ENCODE measurements at regions not wholly inside any gene's neighbourhood (a gene's known extent, or its start where the extent isn't known, plus 50 kb on each side); places are given as distances from the start of the nearest gene placed in this dataset.

DNA sequence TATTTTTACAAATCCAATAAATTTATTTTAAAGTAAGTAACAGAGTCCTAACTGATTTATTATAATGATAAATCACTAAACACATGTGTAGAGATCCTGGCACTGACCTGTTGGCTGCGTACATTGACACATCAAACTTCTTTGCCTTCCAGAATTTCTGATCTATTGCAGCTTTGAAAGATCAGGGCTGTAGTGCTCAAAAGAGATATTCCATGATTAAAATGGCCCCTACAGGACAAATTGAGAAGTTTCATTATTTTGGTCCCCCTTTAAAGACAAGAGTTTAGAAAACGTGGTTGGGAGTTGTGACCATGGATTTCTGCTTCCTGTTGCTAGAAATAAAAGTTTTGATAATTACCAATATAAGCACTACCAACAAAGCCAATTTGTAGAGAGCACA, 87.7 kb upstream of the PDK4 start:
- TF ChIP-seq, protein P1, sequence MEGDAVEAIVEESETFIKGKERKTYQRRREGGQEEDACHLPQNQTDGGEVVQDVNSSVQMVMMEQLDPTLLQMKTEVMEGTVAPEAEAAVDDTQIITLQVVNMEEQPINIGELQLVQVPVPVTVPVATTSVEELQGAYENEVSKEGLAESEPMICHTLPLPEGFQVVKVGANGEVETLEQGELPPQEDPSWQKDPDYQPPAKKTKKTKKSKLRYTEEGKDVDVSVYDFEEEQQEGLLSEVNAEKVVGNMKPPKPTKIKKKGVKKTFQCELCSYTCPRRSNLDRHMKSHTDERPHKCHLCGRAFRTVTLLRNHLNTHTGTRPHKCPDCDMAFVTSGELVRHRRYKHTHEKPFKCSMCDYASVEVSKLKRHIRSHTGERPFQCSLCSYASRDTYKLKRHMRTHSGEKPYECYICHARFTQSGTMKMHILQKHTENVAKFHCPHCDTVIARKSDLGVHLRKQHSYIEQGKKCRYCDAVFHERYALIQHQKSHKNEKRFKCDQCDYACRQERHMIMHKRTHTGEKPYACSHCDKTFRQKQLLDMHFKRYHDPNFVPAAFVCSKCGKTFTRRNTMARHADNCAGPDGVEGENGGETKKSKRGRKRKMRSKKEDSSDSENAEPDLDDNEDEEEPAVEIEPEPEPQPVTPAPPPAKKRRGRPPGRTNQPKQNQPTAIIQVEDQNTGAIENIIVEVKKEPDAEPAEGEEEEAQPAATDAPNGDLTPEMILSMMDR (optimal IDR thresholded peaks at IDR 0.05 in 1 of 3, IDR thresholded peaks at IDR 0.05 in 1 of 3, conservative IDR thresholded peaks at IDR 0.05 in 1 of 3; ENCODE audit: extremely low read depth in 1 of 3, insufficient read depth in 2 of 3, low read length in 3 of 3), result peak in 2 of 3 experiments; percentile 25
- no peak for TF ChIP-seq EZH2 (IDR thresholded peaks at IDR 0.05; ENCODE audit: low read length)
